ENCODE measurements at regions not wholly inside any gene's neighbourhood (a gene's known extent, or its start where the extent isn't known, plus 50 kb on each side); places are given as distances from the start of the nearest gene placed in this dataset.

- DNase-seq (no peak), ATAC-seq (no peak)
- H3K4me1 ChIP-seq, result no peaks in the 10 kb centered on the region
- no peak overlapping the region for H3K27ac ChIP-seq
- no peak for TF ChIP-seq CTCF (IDR thresholded peaks at IDR 0.05)
- H3K36me3 ChIP-seq, result no peaks in the 10 kb centered on the region
- no peaks in the 10 kb centered on the region for H3K27me3 ChIP-seq (ENCODE audit: low read depth)
- no peak overlapping the region for H3K4me3 ChIP-seq
- intact Hi-C loops (cut with DNase I), result no loop called here
- no peaks in the 10 kb centered on the region for H3K9me3 ChIP-seq
Observed at GRCh38 chr3:16759227-16759903, 125.4 kb upstream of the PLCL2 start.

- ATAC-seq, result no peak
- H3K9me3 ChIP-seq, result no peaks in the 10 kb centered on the region
- no peak overlapping the region for H3K27ac ChIP-seq
- H3K27me3 ChIP-seq (ENCODE audit: low read depth), result no peaks in the 10 kb centered on the region
- TF ChIP-seq CTCF (IDR thresholded peaks at IDR 0.05), result no peak
- no peaks in the 10 kb centered on the region for H3K4me1 ChIP-seq
- no peak overlapping the region for H3K4me3 ChIP-seq
- no peaks in the 10 kb centered on the region for H3K36me3 ChIP-seq
- intact Hi-C loops (cut with DNase I), result no loop called here
- DNase-seq, result no peak
Observed at GRCh38 chr3:16761571-16761970, 123.2 kb upstream of the PLCL2 start.

GRCh38 chr3:16765661-16766060, 119.1 kb upstream of the PLCL2 start:
- DNase-seq, result no peak
- no peak overlapping the region for H3K27ac ChIP-seq
- H3K9me3 ChIP-seq, result no peaks in the 10 kb centered on the region
- TF ChIP-seq CTCF (IDR thresholded peaks at IDR 0.05), result no peak
- H3K27me3 ChIP-seq (ENCODE audit: low read depth), result no peaks in the 10 kb centered on the region
- no peaks in the 10 kb centered on the region for H3K36me3 ChIP-seq
- H3K4me3 ChIP-seq, result no peak overlapping the region
- H3K4me1 ChIP-seq, result no peaks in the 10 kb centered on the region
- no peak for ATAC-seq
- intact Hi-C loops (cut with DNase I), result no loop called here

- ATAC-seq (no peak), DNase-seq (no peak)
- TF ChIP-seq CTCF (IDR thresholded peaks at IDR 0.05), result no peak
- Histone ChIP-seq H3K27me3 (ENCODE audit: low read depth) (no peaks in the 10 kb centered on the region), H3K36me3 (no peaks in the 10 kb centered on the region), H3K4me1 (no peaks in the 10 kb centered on the region), H3K9me3 (no peaks in the 10 kb centered on the region), H3K27ac (no peak overlapping the region), H3K4me3 (no peak overlapping the region)
- intact Hi-C loops (cut with DNase I), result no loop called here
Observed at GRCh38 chr3:16767006-16767405, 117.7 kb upstream of the PLCL2 start.

- DNase-seq (no peak), ATAC-seq (no peak)
- Histone ChIP-seq H3K4me3 (no peak overlapping the region), H3K9me3 (no peaks in the 10 kb centered on the region), H3K4me1 (no peaks in the 10 kb centered on the region), H3K27ac (no peak overlapping the region), H3K27me3 (ENCODE audit: low read depth) (no peaks in the 10 kb centered on the region), H3K36me3 (no peaks in the 10 kb centered on the region)
- intact Hi-C loops (cut with DNase I), result no loop called here
- TF ChIP-seq CTCF (IDR thresholded peaks at IDR 0.05), result no peak
Observed at GRCh38 chr3:16768014-16768413, 116.7 kb upstream of the PLCL2 start.

All from lower lobe of right lung (tissue), 2 donors.